ENCODE measurements at regions not wholly inside any gene's neighbourhood (a gene's known extent, or its start where the extent isn't known, plus 50 kb on each side); places are given as distances from the start of the nearest gene placed in this dataset.

- TF ChIP-seq CTCF (IDR thresholded peaks at IDR 0.05): no peak
- no peak for TF ChIP-seq BCL3 (IDR thresholded peaks at IDR 0.05)
- TF ChIP-seq RFX5 (IDR thresholded peaks at IDR 0.05): no peak
- no peak for TF ChIP-seq POLR2A (IDR thresholded peaks at IDR 0.05; ENCODE audit: low read length)
- TF ChIP-seq USF2 (IDR thresholded peaks at IDR 0.05): no peak
- TF ChIP-seq TP53 (CRISPR knock-in tag; IDR thresholded peaks at IDR 0.05): no peak
These were observed 88.7 kb downstream of the RAMP3 start for GRCh38 chr7:45246339-45246738.
